ENCODE measurements at regions not wholly inside any gene's neighbourhood (a gene's known extent, or its start where the extent isn't known, plus 50 kb on each side); places are given as distances from the start of the nearest gene placed in this dataset.

- H3K4me3 Mint-ChIP-seq (ENCODE audit: low read depth): no peak overlapping the region
- H3K27ac Mint-ChIP-seq: no peak overlapping the region
- no peaks in the 10 kb centered on the region for H3K36me3 Mint-ChIP-seq (ENCODE audit: insufficient read depth)
- no peak for TF ChIP-seq CTCF (IDR thresholded peaks at IDR 0.05; ENCODE audit: unreplicated experiment)
- peaks cover 7% of the 10 kb centered on the region for H3K4me1 Mint-ChIP-seq (ENCODE audit: low read depth)
- H3K9me3 Mint-ChIP-seq (ENCODE audit: low read depth): no peaks in the 10 kb centered on the region
- no peak for DNase-seq (ENCODE audit: low spot score, unreplicated experiment)
- H3K27me3 Mint-ChIP-seq: peaks cover 27% of the 10 kb centered on the region
Measured at GRCh38 chr15:88399021-88399685, 68.0 kb downstream of the MRPL46 start.

- DNase-seq (ENCODE audit: low spot score, unreplicated experiment): no peak
- Mint-ChIP-seq H3K4me3 (ENCODE audit: low read depth) (no peak overlapping the region), H3K9me3 (ENCODE audit: low read depth) (no peaks in the 10 kb centered on the region), H3K27me3 (peaks cover 23% of the 10 kb centered on the region), H3K4me1 (ENCODE audit: low read depth) (peaks cover 1% of the 10 kb centered on the region), H3K36me3 (ENCODE audit: insufficient read depth) (no peaks in the 10 kb centered on the region), H3K27ac (no peak overlapping the region)
- TF ChIP-seq CTCF (IDR thresholded peaks at IDR 0.05; ENCODE audit: unreplicated experiment): no peak
Measured at GRCh38 chr15:88398011-88398410, 69.2 kb downstream of the MRPL46 start.

GRCh38 chr15:88397506-88397905 lies 69.7 kb downstream of the MRPL46 start:
- no peak overlapping the region for H3K4me3 Mint-ChIP-seq (ENCODE audit: low read depth)
- peaks cover 23% of the 10 kb centered on the region for H3K27me3 Mint-ChIP-seq
- peaks cover 1% of the 10 kb centered on the region for H3K4me1 Mint-ChIP-seq (ENCODE audit: low read depth)
- TF ChIP-seq CTCF (IDR thresholded peaks at IDR 0.05; ENCODE audit: unreplicated experiment): no peak
- DNase-seq (ENCODE audit: low spot score, unreplicated experiment): no peak
- H3K36me3 Mint-ChIP-seq (ENCODE audit: insufficient read depth): no peaks in the 10 kb centered on the region
- no peak overlapping the region for H3K27ac Mint-ChIP-seq
- H3K9me3 Mint-ChIP-seq (ENCODE audit: low read depth): no peaks in the 10 kb centered on the region

GRCh38 chr15:88395872-88396781 lies 71.1 kb downstream of the MRPL46 start:
- Mint-ChIP-seq H3K4me1 (ENCODE audit: low read depth) (no peaks in the 10 kb centered on the region), H3K9me3 (ENCODE audit: low read depth) (no peaks in the 10 kb centered on the region), H3K4me3 (ENCODE audit: low read depth) (no peak overlapping the region), H3K36me3 (ENCODE audit: insufficient read depth) (no peaks in the 10 kb centered on the region), H3K27ac (peak overlapping the region; percentile 76), H3K27me3 (peaks cover 14% of the 10 kb centered on the region)
- TF ChIP-seq CTCF (IDR thresholded peaks at IDR 0.05; ENCODE audit: unreplicated experiment): no peak
- no peak for DNase-seq (ENCODE audit: low spot score, unreplicated experiment)

- Mint-ChIP-seq H3K27ac (no peak overlapping the region), H3K4me3 (ENCODE audit: low read depth) (no peak overlapping the region), H3K36me3 (ENCODE audit: insufficient read depth) (no peaks in the 10 kb centered on the region), H3K9me3 (ENCODE audit: low read depth) (no peaks in the 10 kb centered on the region), H3K4me1 (ENCODE audit: low read depth) (no peaks in the 10 kb centered on the region), H3K27me3 (peaks cover 11% of the 10 kb centered on the region)
- DNase-seq (ENCODE audit: low spot score, unreplicated experiment): no peak
- TF ChIP-seq CTCF (IDR thresholded peaks at IDR 0.05; ENCODE audit: unreplicated experiment): no peak
Measured at GRCh38 chr15:88395241-88395640, 71.9 kb downstream of the MRPL46 start.

All from progenitor cell of endocrine pancreas (in vitro differentiated cells).